UCSD-AML1 (cell line): ENCODE measurements at regions not wholly inside any gene's neighbourhood (a gene's known extent, or its start where the extent isn't known, plus 50 kb on each side); places are given as distances from the start of the nearest gene placed in this dataset.
"Not testable (repeated sequence)": the region's sequence is repeated elsewhere in the genome, so short reads cannot be mapped to it uniquely, and the experiment has no call there.

ENCODE experiments used
- DNase-seq: peaks from one replicate; lab custom pipeline; 2025; ENCODE audit not compliant: unreplicated experiment; lab: John Stamatoyannopoulos, UW

DNA sequence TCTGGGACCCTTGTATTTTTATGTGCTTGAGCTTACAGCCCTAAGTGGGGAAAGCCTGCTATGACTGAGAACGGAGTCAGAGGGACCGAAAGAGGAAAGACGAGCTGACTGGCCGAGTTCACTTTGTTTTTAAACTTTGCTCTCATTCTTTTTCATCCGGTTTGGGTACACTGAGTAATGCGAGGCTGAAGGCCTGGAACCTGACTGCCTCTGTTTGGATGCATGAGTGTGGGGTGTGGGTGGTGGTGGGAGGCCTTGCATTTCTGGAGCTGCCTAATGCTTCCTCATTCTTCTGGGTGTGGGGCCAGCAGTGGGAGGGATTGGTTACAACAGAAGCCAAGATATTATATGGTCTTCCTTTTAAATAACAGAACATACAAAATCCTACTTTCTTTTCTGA is 155.5 kb downstream of the BUB3 start:
- no peak for DNase-seq

DNA sequence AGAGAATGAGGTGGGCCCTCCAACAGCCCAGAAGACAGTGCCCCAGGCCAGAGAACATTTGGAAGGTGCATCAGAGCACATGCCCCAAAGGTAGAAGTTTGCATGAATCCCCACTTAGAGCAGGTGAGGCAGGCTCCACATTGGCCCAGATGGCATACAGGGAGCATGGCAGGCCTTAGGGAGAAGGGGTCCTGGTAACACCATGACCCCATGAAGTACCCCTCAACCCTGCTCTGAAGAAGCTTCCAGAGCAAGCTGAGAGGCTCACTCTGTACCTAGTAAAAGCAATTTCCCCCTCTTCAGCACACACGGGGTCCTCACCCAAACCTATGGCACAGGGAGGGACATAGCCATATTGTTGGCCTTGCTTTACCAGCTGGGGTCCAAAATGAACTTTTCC is 162.6 kb downstream of the BUB3 start:
- no peak for DNase-seq

DNA sequence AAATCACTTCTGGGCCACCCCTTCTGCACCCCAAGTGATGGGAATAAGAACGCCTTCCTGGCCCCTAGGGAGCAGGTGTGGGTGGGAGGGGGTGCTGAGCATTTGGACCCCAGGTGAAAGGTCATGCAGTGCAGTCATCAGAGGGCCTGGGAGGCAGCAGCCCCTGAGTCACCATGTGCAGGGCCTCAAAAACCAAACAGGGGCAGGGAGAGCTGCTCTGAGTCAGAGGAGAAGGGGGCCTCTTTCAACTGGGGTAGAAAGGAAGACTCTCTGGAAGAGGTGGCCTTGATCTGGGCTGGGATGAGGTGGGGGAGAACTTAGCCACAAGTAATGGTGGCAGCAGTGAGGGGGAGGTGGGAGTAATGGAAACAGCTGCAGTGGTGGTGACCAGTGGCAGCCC is 164.3 kb downstream of the BUB3 start:
- DNase-seq = no peak

DNA sequence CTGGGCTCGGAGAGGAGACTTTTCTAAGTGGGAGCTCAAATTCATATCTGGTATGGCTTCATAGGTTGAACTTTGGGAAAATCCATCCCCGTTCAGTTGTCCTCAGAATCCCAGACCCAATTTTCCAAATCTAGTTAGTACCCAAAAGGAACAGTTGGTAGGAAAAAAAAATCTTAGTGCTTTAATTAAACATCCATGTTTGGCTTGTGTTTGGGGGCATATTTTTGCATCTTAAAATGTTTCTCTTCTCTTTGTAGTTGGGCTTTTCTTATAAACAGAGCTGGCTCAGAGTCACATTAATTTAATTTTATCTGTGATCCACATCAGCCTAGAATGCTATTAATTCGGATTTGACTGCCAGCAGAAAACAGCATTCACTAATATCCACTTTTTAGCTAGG is 165.9 kb downstream of the BUB3 start:
- DNase-seq = no peak

DNA sequence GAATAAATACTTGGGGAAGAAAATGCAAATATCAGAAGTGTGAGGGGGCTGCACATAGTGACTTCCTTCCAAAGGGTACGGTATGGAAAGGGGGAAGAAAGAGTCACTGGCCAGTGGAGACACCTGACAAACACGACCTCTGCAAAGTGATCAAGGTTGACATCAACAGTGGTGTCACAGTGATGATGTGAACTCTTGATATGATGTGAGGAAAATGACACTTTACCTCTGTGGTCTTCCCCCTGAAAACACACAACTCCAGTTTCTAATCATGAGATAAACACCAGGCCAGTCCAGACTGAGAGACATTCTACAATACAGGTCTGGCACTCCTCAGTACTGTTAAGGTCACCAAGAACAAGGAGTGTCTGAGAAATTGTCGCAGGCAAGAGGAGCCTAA is 169.7 kb downstream of the BUB3 start:
- no peak for DNase-seq

DNA sequence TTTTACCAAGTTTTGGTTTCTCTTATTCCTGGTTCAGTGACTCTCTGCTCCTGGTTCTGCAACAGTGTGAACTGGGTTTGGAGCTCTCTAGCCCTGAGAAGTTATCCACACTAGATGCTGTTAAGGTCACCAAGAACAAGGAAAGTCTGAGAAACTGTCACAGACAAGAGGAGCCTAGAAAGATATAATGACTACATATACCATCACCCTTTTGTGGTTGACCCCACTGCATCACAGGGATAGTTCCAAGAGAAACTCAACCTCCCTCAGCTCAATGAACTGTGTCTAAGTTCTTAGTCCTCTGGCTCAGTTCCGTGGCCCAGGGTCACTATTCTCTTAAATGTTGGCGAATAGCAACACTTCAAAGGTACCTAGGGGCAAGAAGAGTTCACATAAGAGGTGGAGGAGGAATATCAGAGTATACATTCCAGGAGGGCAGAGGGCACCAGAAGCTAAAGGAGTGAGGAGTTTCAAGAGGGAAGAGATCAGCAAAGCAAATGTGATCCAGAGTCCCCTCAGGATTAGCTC is 171.5 kb downstream of the BUB3 start:
- no peak for DNase-seq

DNA sequence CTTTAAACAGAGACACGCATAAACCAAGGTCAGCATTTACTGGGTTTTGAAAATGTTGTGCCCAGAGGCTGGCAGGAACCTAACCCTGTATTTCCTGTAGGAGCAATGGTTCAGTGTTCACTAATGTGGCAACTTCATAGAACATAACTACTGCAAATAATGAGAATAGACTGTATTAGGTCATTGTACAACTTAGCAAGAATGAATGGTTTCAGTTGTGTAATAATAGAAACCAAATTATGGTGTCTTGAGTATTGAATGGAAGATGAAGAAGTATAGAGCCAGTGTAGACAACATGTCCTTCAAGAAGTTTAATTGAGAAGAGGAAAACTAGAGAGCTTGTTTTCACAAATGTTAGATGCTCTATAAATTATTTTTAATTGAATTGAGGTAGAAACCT is 172.5 kb downstream of the BUB3 start:
- DNase-seq = no peak

DNA sequence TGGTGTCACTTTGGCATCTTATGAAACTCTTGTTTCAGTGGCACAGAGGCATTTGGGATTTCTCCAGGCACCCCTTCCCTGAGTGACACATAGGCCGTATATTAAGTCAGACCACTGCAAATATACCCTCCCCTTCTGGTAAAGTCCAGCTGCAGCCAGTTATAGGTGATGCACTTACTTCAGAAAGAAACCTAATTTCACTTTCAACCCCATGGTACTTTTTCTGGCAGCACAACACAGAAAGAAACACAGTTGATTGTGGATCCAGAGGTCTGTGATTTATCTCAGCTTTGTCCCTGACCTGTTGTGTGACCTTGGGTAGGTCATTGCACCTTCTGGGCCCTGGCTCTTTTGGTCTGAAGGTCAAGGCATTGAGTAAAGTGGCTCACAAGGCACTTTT is 173.2 kb downstream of the BUB3 start:
- DNase-seq = no peak

DNA sequence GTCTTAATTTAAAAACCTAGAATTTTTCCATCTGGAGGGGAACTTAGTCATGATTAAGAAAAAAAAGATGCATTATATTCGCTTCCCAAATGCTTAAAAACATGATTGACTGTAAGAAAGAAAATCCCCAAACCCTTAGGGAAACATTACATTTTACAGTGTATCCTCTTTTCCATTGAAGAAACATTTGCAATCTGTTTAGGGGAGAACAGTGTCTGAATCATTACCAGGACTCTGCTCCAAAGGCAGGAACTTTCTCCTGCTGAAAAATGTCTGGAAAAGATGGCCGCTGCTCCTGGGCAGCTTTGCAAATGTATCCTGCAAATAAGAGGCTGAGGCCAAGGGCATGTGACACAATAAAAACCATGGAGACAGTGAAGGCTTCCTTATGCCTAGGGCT is 173.7 kb downstream of the BUB3 start:
- no peak for DNase-seq

DNA sequence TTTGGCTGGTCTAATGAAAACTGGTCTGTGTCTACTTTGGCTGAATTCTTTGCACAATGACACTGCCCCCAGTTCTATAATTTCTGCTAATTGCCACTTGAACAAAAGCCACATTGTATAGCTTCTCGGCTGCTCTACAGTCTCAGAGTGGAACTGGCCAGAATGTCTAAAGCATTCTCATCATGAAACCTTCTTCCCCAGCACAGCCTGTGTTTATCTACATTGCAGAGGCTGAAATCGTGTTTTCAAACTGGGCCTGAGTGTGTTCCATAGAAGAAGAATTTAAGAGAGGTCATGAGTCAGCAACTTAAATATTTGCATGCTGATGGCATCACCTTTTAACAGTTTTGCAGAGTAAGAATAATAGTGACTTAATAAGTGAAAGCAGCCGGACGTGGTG is 177.2 kb downstream of the BUB3 start:
- DNase-seq = no peak

DNA sequence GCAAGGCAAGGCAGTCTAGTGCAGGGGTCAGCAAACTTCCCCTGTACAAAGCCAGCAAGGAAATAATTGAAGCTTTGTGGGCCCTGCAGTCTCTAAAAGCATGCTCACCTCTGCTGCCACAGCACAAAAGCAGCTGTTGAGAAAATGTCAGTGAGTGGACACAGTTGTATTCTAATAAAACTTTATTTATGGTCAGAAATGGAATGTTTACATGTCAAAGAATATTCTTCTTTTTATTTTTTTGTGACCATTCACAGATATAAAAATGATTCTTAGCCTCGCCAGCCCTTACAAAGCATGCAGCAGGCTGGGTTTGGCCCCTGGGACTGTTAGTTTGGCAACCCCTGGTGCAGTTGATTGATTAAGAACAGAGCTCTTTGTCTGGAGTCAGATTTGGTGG is 192.4 kb downstream of the BUB3 start:
- no peak for DNase-seq

DNA sequence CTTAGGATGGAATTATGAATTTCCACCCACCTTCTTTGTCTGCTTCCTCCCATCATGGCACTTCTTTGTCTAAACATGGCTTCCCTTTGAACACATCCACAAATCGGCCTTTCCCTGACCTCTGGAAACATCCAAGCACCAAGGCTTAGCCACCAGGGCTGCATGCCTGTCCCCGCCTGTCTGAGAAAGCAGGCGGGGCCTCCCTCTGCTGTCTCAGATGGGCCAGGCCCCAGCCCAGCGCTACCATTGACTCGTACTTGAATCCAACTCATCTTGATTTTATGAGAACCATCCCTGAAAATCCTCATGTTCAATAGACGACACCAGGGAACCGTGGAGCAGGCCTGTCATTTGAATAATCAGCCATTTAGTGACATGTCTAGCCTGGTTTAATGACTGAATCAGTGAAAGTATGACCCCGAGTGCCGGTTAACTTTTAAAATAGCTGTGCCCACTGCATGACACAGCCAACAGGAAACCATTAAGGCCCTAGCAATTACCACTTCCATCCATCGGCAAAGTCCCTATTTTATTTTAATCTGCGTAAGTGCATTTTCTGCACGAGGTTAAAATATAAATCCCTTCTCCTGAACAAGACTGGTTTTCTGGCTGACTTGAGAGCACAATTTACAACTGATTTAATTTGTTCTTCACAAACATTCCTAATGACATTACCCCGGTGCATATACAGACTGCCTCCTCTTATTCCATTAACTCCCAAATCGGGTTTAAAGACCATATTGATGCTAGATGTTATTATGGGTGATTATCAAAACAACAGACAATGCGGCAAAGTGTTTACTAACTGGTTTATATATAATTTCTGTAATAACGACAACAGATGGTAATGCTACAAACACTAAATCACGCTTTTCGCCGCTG is 194.7 kb downstream of the BUB3 start:
- DNase-seq = no peak

DNA sequence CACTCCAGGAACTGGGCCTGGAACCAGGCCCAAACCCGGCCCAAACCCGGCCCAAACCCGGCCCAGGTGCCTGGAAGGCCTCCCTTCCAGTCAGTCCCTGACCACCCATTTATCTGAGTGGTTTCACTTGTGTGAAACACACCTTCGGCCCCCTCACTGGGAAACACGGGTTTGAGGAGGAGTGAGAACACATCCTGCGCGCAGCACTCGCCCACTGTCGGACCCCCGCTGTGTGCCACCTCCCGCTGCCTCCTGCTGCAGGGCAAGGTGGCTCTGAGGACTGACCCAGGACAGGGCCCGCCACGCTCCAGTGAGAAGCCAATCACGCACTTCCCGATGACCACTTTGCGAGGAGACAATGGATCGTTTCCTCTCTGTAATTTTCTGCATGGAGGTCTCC is 197.5 kb downstream of the BUB3 start:
- no peak for DNase-seq

DNA sequence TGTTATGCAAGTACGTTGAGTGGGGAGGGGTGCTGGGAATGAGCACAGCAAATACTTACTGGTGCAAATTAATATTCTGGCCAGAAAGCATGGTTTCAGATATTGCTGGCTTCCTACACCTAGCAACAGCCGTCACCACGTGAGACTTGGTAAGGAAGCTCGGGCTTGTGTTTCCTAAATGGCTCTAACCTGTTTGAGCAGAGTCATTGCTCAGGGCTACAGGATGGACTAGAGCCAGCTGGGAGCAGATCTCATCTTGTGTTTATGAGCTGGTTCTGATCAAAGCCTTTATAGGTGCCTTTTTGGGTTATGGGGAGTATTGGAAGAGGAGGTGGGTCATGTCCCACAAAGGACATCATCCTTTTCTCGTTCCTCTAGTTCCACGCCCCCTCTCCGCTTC is 200.3 kb downstream of the BUB3 start:
- DNase-seq = no peak

DNA sequence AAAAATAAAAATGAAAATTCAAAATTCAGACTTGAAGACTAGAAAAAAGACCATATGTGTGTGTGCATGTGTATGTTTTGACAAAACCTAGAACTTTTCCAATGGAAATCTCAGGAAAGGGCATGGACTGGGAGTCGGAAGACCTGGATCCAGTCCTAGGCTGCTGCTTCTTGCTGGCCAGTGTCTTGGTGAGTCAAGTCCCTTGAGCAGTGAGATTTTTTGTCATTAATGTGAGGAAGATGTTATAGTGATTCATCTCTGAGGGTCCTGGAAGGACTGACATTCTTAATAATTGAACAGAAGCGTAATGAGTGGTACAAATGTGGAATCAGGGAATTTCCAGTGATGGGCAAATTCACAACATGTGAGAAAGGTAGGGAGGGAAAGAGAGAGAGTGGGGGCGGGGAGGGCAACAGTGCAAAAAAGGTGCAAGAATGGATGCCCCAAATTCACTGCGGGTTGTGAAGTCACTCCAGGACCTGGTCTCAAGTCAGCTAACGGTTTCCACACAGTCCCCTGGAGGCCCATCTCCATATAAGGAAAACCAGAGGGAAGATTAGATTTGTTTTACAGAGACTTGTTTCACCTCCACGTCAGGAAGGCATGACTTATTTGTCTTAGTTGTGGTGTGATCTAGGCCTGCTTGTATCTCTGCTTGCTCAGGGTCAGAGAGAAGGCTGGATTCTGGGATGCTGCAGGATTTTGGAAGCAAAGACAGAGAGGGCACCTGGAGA is 201.7 kb downstream of the BUB3 start:
- no peak for DNase-seq

DNA sequence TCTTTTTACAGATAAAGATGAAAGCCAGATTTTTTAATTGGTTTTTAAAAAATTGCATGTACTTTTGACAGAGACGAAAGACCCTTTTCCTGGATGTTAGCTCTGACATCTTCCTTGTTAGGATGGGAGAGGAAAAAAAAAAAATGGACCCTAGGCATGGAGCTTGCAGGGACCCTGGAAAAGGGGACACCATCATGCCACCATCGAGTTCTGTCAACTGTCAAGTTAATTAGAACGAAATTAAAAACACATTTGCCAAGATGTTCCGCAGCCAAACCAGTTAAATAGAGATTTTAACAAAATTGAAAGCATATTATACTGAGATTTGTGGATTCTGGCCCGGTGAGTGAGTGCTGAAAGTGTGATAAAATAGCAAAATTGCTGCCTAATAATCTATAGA is 202.6 kb downstream of the BUB3 start:
- no peak for DNase-seq

DNA sequence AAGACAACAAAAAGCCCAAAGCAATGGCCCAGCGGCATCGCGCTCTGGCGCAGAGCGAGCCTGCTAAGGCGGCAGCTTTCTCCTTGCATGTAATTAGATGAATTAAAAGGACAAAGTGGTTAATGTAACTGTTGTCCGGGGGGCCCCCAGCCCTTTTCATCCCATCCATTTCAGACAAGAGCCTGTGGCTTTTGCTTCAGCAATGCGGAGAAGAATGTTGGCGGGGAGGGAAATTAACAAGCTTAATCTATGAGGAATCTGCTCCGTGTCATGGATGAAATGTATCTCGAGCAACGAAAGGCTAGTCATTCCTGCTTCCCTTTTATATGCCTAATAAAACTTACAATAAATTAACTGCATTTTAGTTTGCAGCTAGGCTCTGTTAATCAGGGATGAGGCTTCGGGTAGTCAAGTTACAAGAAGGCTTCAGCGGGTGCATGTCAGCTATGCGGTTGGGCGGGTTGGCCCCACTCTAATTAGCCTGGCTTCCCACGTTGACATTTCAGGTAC is 203.3 kb downstream of the BUB3 start:
- DNase-seq = no peak

DNA sequence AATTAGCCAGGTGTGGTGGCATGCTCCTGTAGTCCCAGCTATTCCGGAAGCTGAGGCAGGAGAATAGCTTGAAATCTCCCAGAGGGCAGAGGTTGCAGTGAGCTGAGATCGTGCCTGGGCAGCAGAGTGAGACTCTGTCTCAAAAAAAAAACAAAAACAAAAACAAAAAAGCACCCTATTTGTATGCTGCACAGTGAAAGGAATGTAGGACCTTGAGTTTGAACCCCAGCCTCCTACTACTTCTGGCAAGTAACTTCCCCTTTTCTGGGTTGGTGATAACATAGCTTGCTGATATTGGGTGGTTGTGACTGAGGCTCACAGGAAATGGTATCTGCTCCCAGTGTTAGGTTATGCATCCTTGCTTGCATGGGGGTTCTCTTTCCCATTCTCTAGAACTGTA is 205.3 kb downstream of the BUB3 start:
- no peak for DNase-seq

DNA sequence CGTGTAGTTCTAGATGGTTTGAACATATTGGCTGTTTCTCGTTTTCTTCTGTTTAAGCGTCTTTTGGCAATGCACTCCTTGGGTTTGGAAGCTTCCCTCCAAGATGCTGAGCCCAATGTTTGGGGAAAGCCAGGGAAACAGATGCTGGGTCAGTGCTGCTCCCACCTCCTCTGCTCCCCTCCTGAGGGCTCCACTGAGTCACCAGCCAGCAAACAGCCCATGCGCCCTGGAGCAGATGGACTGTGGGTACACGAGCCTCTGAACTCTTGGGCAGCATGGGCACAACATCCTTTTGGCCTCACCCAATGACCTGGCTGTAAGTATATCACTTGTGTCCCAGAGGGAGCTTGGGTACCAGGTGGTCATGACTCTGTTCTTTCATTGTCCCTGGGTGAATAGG is 207.6 kb downstream of the BUB3 start:
- no peak for DNase-seq

DNA sequence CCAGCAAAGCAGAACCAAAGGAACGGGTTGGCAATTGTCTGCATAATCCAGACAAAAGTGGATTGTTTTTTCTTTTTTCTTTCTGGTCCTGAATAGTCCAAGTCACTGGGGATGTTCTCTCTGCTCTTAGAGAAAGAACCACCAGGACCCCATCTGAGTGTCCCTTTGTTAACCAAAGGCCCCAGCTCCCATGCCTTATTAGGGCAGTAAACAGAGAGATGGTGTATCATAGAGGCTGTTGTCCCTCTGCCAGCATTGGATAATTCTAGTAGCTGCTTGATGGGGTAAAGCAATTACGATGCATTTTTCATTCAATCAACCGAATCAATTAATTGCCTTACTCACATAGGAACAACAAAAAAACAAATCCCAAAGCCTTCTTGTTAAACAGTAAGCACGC is 213.0 kb downstream of the BUB3 start:
- DNase-seq = no peak

DNA sequence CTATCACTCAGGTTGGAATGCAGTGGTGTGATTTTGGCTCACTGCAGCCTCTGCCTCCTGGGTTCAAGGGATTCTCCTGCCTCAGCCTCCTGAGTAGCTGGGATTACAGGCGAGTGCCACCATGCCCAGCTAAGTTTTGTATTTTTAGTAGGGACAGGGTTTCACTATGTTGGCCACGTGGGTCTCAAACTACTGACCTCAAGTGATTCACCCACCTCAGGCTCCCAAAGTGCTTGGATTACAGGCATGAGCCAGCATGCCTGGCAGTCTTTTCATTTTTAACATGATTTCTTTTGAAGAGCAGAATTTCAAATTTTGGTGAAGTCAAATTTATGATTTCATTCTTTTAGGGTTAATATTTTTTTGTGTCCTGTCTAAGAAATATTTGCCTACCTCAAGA is 217.4 kb downstream of the BUB3 start:
- not testable (repeated sequence) for DNase-seq

DNA sequence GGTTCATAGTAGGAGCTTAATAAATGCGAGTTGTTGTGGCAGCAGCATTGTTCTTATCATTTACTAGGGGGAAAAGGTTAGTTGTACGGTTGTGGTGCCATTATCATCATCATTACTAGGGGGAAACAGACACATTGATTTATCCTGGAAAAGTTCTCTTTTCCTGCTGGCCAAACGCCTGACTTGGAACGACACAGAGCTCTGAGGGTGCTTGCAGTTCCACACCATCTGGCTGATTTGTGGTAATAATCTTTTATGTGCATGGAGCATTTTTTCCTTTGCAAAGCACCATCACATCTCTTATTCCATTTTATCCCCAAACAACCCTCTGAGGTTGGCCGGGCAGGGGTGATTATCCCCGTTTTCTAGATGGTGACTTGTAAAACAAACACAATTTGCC is 219.4 kb downstream of the BUB3 start:
- DNase-seq = no peak
